Activated T-cell treated with anti-CD3 and anti-CD28 coated beads, Interleukin-2, amount 50 U/mL, for 48 hours (primary cell): ENCODE measurements at regions not wholly inside any gene's neighbourhood (a gene's known extent, or its start where the extent isn't known, plus 50 kb on each side); places are given as distances from the start of the nearest gene placed in this dataset.

Source experiments
- DNase-seq, 2 experiments: peaks; one replicate each; pipeline ENCODE4 v3.0.0-alpha.2; 2020

DNA sequence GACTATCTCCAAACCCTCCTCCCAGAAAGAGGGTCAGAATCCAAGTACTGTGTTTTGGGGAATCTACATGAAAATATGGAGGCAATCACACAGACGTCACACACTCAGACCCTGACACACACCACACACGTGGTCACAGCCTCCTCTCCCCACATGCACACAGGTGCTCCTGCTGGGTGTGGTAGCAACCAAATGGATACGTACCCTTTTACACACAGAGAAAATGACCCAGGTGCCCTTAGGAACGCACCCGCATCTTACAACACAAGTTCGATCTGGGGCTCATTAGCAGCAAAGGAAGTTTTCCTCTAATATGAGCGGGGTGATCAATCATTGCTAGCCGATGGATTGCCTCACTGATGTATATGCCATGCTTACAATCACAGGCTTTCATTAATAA lies 480.2 kb upstream of the KLF4 start:
- DNase-seq = no peak

DNA sequence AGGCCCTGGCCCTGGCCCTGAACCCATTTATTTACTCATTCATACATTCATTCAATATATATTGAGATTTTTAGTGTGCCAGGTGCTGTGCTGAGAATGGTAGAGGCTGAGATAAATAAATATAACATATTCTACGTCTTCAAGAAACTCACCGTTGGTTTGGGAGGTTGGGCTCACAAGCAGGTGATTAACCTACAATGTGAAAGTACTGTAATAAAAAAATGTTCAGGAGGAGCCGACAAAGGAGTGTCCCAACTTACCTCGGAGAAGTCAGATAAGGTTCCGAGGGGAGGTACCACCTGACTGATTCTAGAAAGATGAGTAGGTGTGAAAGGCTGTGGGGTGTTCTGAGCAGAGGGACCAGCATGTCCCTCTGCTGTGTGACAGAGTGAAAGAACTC lies 479.6 kb upstream of the KLF4 start:
- DNase-seq = no peak

DNA sequence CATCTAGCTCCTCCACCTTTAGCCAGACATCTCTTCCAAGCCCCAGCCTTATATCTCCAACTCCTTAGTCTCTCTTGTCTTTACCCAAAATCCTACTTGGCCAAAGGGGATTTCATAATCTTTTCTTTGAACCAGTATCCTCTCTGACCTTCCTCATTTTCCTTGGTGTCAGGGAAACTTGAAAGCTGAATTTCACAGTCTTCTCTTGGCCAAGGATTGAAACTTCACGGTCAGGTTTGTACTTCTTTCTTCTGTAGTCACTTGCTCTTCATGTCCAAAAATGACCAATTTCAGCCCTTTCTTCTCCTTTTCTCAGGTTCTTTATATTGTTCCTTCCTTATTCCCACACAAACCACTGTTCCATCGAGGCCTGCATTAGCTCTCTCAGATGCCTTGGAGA lies 473.7 kb upstream of the KLF4 start:
- no peak for DNase-seq

- no peak for DNase-seq
Measured at GRCh38 chr9:107960916-107961315, 471.3 kb upstream of the KLF4 start.

GRCh38 chr9:107954312-107954711 lies 464.7 kb upstream of the KLF4 start:
- no peak for DNase-seq

- no peak for DNase-seq
Measured at GRCh38 chr9:107953556-107954125, 464.1 kb upstream of the KLF4 start.

DNA sequence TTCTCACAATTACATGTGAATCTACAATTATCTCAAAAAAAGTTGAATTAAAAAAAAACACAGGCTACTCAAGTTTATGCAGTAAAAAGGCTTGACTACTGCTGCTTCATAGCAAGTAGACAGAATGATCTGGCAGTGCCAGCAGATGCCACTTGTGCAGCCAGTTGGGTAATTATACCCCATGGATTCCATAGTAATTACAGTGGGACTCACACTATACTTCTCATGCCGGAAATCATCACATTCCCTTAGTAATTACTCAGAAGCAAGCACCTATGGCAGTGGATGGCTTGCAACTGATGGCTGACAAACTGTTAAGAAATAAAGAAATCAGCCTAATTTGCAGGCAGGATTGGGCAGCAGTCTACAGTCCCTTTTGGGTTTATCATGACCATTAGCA lies 463.2 kb upstream of the KLF4 start:
- no peak for DNase-seq

GRCh38 chr9:107951511-107951910 lies 461.9 kb upstream of the KLF4 start:
- no peak for DNase-seq

DNA sequence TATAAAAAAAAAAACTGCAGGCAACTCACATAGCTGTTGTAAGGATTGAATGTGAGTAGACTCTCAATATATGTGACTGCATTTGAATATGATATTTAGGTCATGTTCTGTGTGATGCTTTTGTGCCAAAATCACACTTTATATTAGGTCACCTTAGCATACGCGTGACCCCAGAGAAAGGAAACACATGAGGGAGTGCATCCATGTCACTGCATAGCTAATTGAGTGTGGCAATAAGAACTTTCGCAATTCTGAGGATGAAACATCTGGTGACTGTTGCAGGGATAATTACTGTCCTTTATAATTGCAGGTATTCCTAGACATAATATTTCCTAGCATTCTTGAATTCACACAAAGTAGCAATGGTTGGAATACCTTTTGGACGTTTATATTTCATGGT lies 459.5 kb upstream of the KLF4 start:
- no peak for DNase-seq

DNA sequence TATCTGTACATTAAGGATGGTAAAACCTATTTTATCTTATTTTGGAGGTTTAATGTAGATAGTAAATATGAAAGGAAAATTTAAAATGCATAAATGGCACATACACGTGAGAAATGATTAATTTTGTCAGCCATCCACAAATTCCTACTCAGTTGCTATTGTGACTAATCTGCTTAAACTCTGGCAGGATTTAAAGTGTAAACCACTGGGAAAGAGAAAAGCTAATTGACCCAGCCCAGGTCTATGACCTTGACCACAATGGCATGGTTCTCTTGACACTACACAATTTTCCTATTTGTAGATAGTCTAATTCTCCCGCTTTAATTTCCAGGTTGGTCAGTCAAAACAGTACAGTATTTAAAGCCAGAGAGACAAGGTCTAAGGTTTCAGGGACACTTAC lies 459.0 kb upstream of the KLF4 start:
- no peak for DNase-seq

DNA sequence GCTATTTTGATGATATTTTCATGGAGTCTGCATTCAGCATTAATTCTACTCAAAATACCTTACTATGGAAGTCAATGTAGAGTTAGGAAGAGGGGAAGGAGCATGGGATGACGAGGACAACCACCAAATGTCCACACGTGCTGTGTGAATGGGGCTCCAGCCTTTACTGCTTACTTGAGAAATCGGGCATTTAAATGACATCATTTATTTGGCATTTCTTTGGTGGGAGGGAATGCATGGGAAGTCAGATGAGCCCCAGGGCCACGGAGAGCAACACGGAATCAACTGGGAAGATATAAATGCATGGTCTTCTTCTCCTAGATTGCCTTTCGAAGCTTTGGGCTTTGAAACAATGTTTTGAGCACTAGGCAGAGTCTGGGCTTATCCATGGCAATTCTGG lies 458.5 kb upstream of the KLF4 start:
- DNase-seq = no peak

- DNase-seq = no peak
Measured at GRCh38 chr9:107946364-107947141, 457.0 kb upstream of the KLF4 start.

- no peak for DNase-seq
Measured at GRCh38 chr9:107945961-107946360, 456.4 kb upstream of the KLF4 start.

DNA sequence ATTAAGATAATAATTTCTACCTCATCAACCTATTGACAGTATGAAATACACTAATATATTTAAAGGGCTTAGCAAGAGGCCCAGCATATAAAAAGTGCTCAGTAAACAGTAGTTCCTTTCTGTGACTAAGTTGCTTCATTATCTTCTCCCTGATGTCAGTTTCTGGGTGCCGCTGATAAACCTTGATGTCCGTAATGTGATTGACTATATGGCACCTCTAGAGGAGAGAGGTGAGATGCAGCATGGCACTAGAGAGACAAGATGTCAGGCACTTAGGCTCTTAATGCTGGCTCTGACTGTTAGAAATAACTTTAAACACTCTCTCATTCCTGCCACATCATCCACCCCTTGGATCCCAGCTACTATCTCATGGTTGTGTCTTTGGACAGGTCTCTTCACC lies 455.9 kb upstream of the KLF4 start:
- no peak for DNase-seq

DNA sequence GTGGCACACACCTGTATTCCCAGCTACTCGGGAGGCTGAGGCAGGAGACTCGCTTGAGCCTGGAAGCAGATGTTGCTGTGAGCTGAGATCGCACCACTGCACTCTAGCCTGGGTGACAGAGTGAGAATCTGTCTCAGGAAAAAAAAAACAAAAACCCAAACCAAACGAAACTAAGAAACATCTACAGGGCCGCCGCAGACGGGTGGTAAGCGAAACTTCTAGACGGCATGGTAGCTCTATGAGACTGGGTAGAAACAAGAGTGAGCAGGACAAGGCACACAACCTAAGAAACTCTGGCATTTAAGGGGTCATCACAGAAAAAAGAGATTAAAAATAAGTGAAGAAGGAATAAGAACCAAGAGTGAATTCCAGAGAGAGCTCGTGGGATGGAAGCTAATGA lies 454.8 kb upstream of the KLF4 start:
- DNase-seq = no peak

DNA sequence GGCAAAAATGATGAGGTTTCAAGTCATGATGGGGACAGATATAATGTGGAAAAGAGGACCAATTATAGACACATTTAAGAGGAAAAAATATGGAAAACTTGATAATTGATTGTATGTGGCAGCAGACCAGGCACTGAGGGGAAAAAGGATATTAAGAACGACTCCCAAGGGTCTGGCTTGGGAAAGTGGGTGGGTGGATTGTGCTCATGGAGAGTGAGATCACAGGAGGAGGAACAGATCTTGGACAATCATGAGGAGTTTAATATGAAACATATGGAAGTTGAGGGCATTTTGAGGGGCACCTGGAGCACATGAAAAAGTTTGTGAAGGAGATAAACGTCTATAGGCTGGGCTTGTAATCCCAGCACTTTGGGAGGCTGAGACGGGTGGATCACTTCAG lies 454.3 kb upstream of the KLF4 start:
- DNase-seq = no peak

- no peak for DNase-seq
Measured at GRCh38 chr9:107942856-107943255, 453.3 kb upstream of the KLF4 start.

DNA sequence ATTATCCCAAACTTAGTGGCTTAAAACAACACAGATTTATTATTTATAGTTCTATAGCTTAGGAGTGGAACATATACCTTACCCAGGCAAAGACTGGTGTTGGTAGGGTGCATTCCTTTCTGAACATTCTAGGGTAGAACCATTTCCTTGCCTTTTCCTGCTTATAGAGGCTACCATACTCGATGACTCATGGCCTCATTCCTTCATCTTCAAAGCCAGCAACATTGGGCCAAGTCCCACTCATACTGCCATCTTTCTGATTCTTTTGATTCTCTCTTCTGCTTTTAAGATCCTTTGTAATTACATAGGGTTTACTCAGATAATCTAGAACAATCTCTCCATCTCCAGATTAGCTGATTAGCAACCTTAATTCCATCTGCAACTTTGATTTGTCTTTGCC lies 452.7 kb upstream of the KLF4 start:
- no peak for DNase-seq

DNA sequence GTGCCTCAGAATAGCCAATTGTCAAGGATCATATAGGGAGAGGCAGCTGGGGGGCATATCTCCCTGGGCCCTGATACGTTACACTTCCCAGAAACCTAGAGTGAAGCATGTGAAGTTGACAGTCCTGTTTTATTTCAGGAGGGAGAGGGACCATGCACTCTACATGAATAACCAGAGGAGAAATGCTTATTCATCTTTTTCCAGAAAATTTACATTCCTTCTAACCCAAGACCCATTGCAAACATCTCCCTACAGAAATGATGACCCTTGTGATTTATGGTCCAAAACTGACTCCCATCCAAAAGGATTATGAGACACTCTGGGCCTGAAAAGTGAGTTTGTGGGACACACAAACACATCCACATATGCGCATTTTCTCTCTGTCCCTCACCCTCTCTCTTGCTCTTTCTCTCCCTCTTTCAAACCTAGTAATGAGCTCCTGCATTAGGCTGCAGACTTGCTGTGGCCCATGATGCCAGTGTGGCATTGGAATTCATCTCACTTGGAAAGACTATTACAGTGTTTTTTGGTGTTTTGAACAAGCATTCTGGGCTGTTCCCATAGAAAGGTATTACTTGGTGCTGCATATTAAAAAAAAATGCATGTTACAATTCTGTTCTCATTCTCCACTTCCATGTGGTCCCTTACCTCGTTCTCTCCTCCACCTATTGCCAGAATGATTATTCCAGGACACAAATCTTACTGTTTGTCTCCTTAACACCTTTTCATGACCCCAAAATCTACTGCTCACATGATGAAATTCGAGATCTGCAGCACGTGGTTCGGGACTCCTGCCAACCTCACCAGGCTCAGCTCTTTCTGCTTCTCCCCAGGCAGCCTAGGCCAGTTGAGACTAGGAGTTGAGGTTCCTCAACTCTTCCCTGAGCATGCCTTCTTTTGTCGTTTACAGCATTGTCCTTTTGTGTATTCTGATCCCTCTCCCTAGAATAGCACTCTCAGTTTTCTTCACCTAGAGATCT lies 451.3 kb upstream of the KLF4 start:
- DNase-seq = no peak

DNA sequence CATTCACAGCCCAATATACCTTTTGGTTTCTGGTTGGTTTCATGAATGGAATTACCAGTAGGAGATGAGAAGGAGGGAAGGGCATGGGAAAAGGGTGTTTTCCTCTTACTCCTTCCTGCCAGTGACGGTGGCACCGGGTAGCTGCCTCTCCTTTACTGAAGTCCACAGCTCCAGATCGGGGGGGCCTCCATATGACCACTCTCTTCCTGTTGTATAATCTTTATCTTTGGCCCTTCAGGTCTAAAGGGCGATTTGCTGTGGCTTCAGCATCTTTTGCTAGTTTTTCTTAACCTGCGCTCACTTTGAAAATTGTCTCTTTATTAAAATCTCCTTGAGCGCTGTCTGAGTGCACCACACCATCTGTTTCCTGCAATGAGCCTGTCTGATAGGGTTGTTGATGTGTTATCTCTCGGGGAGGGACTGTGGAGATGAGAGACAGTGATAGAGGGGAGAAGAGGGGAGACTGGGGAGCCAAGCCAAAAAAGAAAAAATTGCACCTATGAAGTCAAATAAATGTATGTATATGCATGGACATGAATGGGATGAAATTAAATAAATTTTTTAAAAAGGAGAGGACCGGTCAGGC lies 449.3 kb upstream of the KLF4 start:
- DNase-seq = no peak

DNA sequence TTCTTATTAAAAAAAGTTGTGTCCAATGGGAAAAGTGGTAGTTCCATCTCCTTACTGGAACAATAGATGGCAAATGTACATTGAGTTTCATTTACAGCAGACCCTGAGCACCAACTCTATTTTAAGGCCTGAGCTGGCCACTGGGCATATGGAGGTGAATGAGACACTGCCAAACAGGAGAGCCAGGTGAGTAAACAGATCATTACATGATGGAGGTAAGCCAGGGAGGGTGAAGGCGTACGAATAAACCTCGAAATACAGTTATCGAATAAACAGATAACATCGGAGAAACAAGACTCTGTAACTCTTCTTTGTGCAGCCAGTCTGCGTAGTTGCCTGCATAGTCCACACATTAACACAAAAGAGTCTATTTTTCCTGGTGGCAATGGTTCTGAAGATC lies 446.4 kb upstream of the KLF4 start:
- no peak for DNase-seq

GRCh38 chr9:107933516-107933915 lies 443.9 kb upstream of the KLF4 start:
- no peak for DNase-seq

GRCh38 chr9:107933097-107933496 lies 443.5 kb upstream of the KLF4 start:
- no peak for DNase-seq
